Rectal smooth muscle tissue (tissue), 1 donor: ENCODE measurements at regions not wholly inside any gene's neighbourhood (a gene's known extent, or its start where the extent isn't known, plus 50 kb on each side); places are given as distances from the start of the nearest gene placed in this dataset.

ENCODE experiments used
- H3K27ac ChIP-seq: one replicate; pipeline ENCODE4 v1.7.0; 2013; ENCODE audit warnings: low read depth, low read length, inconsistent platforms
- H3K27me3 ChIP-seq: one replicate; pipeline ENCODE4 v1.7.0; 2013; ENCODE audit warnings: low read length; ENCODE audit not compliant: control insufficient read depth, insufficient read depth
- H3K36me3 ChIP-seq: one replicate; pipeline ENCODE4 v1.7.0; 2013; ENCODE audit warnings: low read length; ENCODE audit not compliant: control insufficient read depth, insufficient read depth
- H3K4me1 ChIP-seq: one replicate; pipeline ENCODE4 v1.7.0; 2013; ENCODE audit warnings: low read length; ENCODE audit not compliant: control insufficient read depth, insufficient read depth
- H3K4me3 ChIP-seq: one replicate; pipeline ENCODE4 v1.7.0; 2013; ENCODE audit warnings: low read length
- H3K9ac ChIP-seq: one replicate; pipeline ENCODE4 v1.7.0; 2013; ENCODE audit warnings: low read length

- Histone ChIP-seq H3K9ac (no peak overlapping the region), H3K4me1 (no peaks in the 10 kb centered on the region), H3K27ac (no peak overlapping the region)
Measured at GRCh38 chr13:50678464-50679162, 164.9 kb downstream of the DLEU7 start.

GRCh38 chr13:50679321-50679720 lies 164.2 kb downstream of the DLEU7 start:
- Histone ChIP-seq H3K36me3 (no peaks in the 10 kb centered on the region), H3K27ac (no peak overlapping the region), H3K4me1 (no peaks in the 10 kb centered on the region)

More at GRCh38 chr13:50678464-50679162, 164.9 kb downstream of the DLEU7 start:
- H3K36me3 ChIP-seq = no peaks in the 10 kb centered on the region
- H3K27me3 ChIP-seq = no peaks in the 10 kb centered on the region
- H3K4me3 ChIP-seq = no peak overlapping the region

GRCh38 chr13:50682002-50682401 lies 161.5 kb downstream of the DLEU7 start:
- Histone ChIP-seq H3K27me3 (no peaks in the 10 kb centered on the region), H3K36me3 (no peaks in the 10 kb centered on the region), H3K4me1 (no peaks in the 10 kb centered on the region), H3K27ac (no peak overlapping the region), H3K4me3 (no peak overlapping the region), H3K9ac (no peak overlapping the region)

More at GRCh38 chr13:50679321-50679720, 164.2 kb downstream of the DLEU7 start:
- Histone ChIP-seq H3K27me3 (no peaks in the 10 kb centered on the region), H3K4me3 (no peak overlapping the region), H3K9ac (no peak overlapping the region)

- Histone ChIP-seq H3K9ac (no peak overlapping the region), H3K4me1 (no peaks in the 10 kb centered on the region), H3K4me3 (no peak overlapping the region), H3K27me3 (no peaks in the 10 kb centered on the region), H3K27ac (no peak overlapping the region), H3K36me3 (no peaks in the 10 kb centered on the region)
Measured at GRCh38 chr13:50682966-50683365, 160.5 kb downstream of the DLEU7 start.

GRCh38 chr13:50684366-50684765 lies 159.1 kb downstream of the DLEU7 start:
- Histone ChIP-seq H3K4me3 (no peak overlapping the region), H3K36me3 (no peaks in the 10 kb centered on the region), H3K27ac (no peak overlapping the region), H3K9ac (no peak overlapping the region), H3K4me1 (no peaks in the 10 kb centered on the region), H3K27me3 (no peaks in the 10 kb centered on the region)

GRCh38 chr13:50685491-50685890 lies 158.0 kb downstream of the DLEU7 start:
- Histone ChIP-seq H3K36me3 (no peaks in the 10 kb centered on the region), H3K27me3 (no peaks in the 10 kb centered on the region), H3K27ac (no peak overlapping the region), H3K9ac (no peak overlapping the region), H3K4me3 (no peak overlapping the region), H3K4me1 (no peaks in the 10 kb centered on the region)

- no peak overlapping the region for H3K4me3 ChIP-seq
- H3K27ac ChIP-seq = no peak overlapping the region
- H3K4me1 ChIP-seq = no peaks in the 10 kb centered on the region
- no peak overlapping the region for H3K9ac ChIP-seq
- H3K36me3 ChIP-seq = no peaks in the 10 kb centered on the region
- no peaks in the 10 kb centered on the region for H3K27me3 ChIP-seq
Measured at GRCh38 chr13:50685956-50686355, 157.5 kb downstream of the DLEU7 start.

GRCh38 chr13:50686551-50686950 lies 156.9 kb downstream of the DLEU7 start:
- Histone ChIP-seq H3K36me3 (no peaks in the 10 kb centered on the region), H3K4me1 (no peaks in the 10 kb centered on the region), H3K9ac (no peak overlapping the region), H3K27me3 (no peaks in the 10 kb centered on the region), H3K4me3 (no peak overlapping the region), H3K27ac (no peak overlapping the region)

GRCh38 chr13:50687545-50687944 lies 155.9 kb downstream of the DLEU7 start:
- no peaks in the 10 kb centered on the region for H3K27me3 ChIP-seq
- no peak overlapping the region for H3K27ac ChIP-seq
- H3K4me3 ChIP-seq = no peak overlapping the region
- no peak overlapping the region for H3K9ac ChIP-seq
- no peaks in the 10 kb centered on the region for H3K36me3 ChIP-seq
- no peaks in the 10 kb centered on the region for H3K4me1 ChIP-seq

GRCh38 chr13:50690006-50690405 lies 153.5 kb downstream of the DLEU7 start:
- Histone ChIP-seq H3K4me3 (no peak overlapping the region), H3K9ac (no peak overlapping the region), H3K4me1 (no peaks in the 10 kb centered on the region), H3K36me3 (no peaks in the 10 kb centered on the region), H3K27me3 (no peaks in the 10 kb centered on the region), H3K27ac (no peak overlapping the region)

- no peaks in the 10 kb centered on the region for H3K36me3 ChIP-seq
- no peak overlapping the region for H3K9ac ChIP-seq
- no peak overlapping the region for H3K27ac ChIP-seq
- no peaks in the 10 kb centered on the region for H3K4me1 ChIP-seq
- no peak overlapping the region for H3K4me3 ChIP-seq
- H3K27me3 ChIP-seq = no peaks in the 10 kb centered on the region
Measured at GRCh38 chr13:50691176-50691680, 152.3 kb downstream of the DLEU7 start.

- no peak overlapping the region for H3K27ac ChIP-seq
- no peak overlapping the region for H3K9ac ChIP-seq
- no peaks in the 10 kb centered on the region for H3K4me1 ChIP-seq
- H3K4me3 ChIP-seq = no peak overlapping the region
- no peaks in the 10 kb centered on the region for H3K27me3 ChIP-seq
- H3K36me3 ChIP-seq = no peaks in the 10 kb centered on the region
Measured at GRCh38 chr13:50691681-50692263, 151.7 kb downstream of the DLEU7 start.

GRCh38 chr13:50692396-50692915 lies 151.0 kb downstream of the DLEU7 start:
- Histone ChIP-seq H3K27ac (no peak overlapping the region), H3K4me3 (no peak overlapping the region), H3K9ac (no peak overlapping the region), H3K36me3 (no peaks in the 10 kb centered on the region), H3K27me3 (no peaks in the 10 kb centered on the region), H3K4me1 (no peaks in the 10 kb centered on the region)
